Breast epithelium (tissue), 4 donors: ENCODE measurements at regions not wholly inside any gene's neighbourhood (a gene's known extent, or its start where the extent isn't known, plus 50 kb on each side); places are given as distances from the start of the nearest gene placed in this dataset.

Experiments
- DNase-seq, 2 donors: peaks; one replicate each; pipeline ENCODE4 v3.0.0-alpha.2; 2019; ENCODE audit warnings: low spot score in 2 of 2
- H3K27ac ChIP-seq, 2 donors: fragments of 200-600 bp; sonication (generic) in 1 of 2; one replicate each; pipeline ENCODE4 v1.5.1; 2016 to 2019; ENCODE audit warnings: mild to moderate bottlenecking in 1 of 2
- H3K27me3 ChIP-seq, 2 donors: fragments of 200-600 bp; sonication (generic) in 1 of 2; one replicate each; pipeline versions ENCODE4 v1.5.1 to v1.6.0; 2017 to 2019; ENCODE audit warnings: control low read depth in 1 of 2, mild to moderate bottlenecking in 1 of 2
- H3K36me3 ChIP-seq: fragments of 200-600 bp; one replicate; pipeline ENCODE4 v1.5.1; 2019
- H3K4me1 ChIP-seq, 2 donors: fragments of 200-600 bp; sonication (generic); one replicate each; pipeline ENCODE4 v1.5.1; 2016 to 2019; ENCODE audit warnings: control low read depth in 1 of 2
- H3K4me3 ChIP-seq, 3 donors: fragments of 200-600 bp; sonication (generic); 1 replicate in 2 of 3; 2 replicates in 1 of 3; pipeline ENCODE4 v1.5.1; 2016 to 2019; ENCODE audit warnings: mild to moderate bottlenecking in 3 of 3, moderate library complexity in 2 of 3
- H3K9me3 ChIP-seq, 2 donors: fragments of 200-600 bp; sonication (generic) in 1 of 2; one replicate each; pipeline ENCODE4 v1.5.1; 2016 to 2019; ENCODE audit warnings: control low read depth in 1 of 2
- CTCF ChIP-seq, 3 donors: fragments of 450-650 bp; IDR thresholded peaks; one replicate each; pipeline ENCODE4 v1.5.1; 2016 to 2017; ENCODE audit warnings: antibody characterized with exemption in 3 of 3, mild to moderate bottlenecking in 3 of 3, moderate library complexity in 3 of 3
- POLR2A ChIP-seq: fragments of 450-650 bp; IDR thresholded peaks from one replicate; pipeline ENCODE4 v1.6.1; 2016; ENCODE audit warnings: antibody characterized with exemption, mild to moderate bottlenecking, moderate library complexity
- POLR2AphosphoS5 ChIP-seq, 3 donors: sonication (generic); formaldehyde crosslinking; IDR thresholded peaks; one replicate each; pipeline ENCODE4 v1.6.1; 2017; ENCODE audit warnings: antibody characterized with exemption in 3 of 3
- intact Hi-C: fragments of 100-400 bp; cut with DNase I; formaldehyde crosslinking; loops from one replicate; pipeline ENCODE4 v1.15.1; 2023; ENCODE audit warnings: low total_unique reads

GRCh38 chr1:244915736-244916135 is 51.4 kb upstream of the HNRNPU start:
- H3K4me3 ChIP-seq, result no peak overlapping the region
- intact Hi-C loops, result no loop called here
- TF ChIP-seq POLR2AphosphoS5 (IDR thresholded peaks at IDR 0.05) (no peak), CTCF (IDR thresholded peaks at IDR 0.05) (no peak), POLR2A (no peak)
- no peak for DNase-seq
- H3K36me3 ChIP-seq, result no peaks in the 10 kb centered on the region
- H3K27me3 ChIP-seq, result no peaks in the 10 kb centered on the region
- H3K9me3 ChIP-seq, result no peaks in the 10 kb centered on the region
- H3K4me1 ChIP-seq, result no peaks in the 10 kb centered on the region
- no peak overlapping the region for H3K27ac ChIP-seq

GRCh38 chr1:244914761-244915160 is 50.4 kb upstream of the HNRNPU start:
- TF ChIP-seq POLR2AphosphoS5 (IDR thresholded peaks at IDR 0.05), result no peak
- TF ChIP-seq CTCF (IDR thresholded peaks at IDR 0.05), result no peak
- TF ChIP-seq POLR2A, result no peak
- intact Hi-C loops, result no loop called here
- no peak overlapping the region for H3K4me3 ChIP-seq
- no peaks in the 10 kb centered on the region for H3K27me3 ChIP-seq
- no peaks in the 10 kb centered on the region for H3K4me1 ChIP-seq
- H3K36me3 ChIP-seq, result no peaks in the 10 kb centered on the region
- H3K27ac ChIP-seq, result no peak overlapping the region
- no peaks in the 10 kb centered on the region for H3K9me3 ChIP-seq
- DNase-seq, result no peak
